CD4-positive, alpha-beta T cell (primary cell): ENCODE measurements at regions not wholly inside any gene's neighbourhood (a gene's known extent, or its start where the extent isn't known, plus 50 kb on each side); places are given as distances from the start of the nearest gene placed in this dataset.

Experiments used
- ATAC-seq: fragments of 200-7000 bp; cut with Tn5 transposase; one replicate; pipeline ENCODE4 v1.10.0; 2022; ENCODE audit warnings: mild to moderate bottlenecking; ENCODE audit not compliant: poor library complexity
- CTCF ChIA-PET: fragments of 350-600 bp; sonication (Branson Sonifier 250); formaldehyde crosslinking; loops from one replicate; lab custom pipeline; 2021; ENCODE audit warnings: antibody characterized with exemption, inconsistent platforms; lab: Charles Lee
- POLR2A ChIA-PET: fragments of 350-600 bp; sonication (Branson Sonifier 250); formaldehyde crosslinking; loops from one replicate; lab custom pipeline; 2021; ENCODE audit warnings: antibody characterized with exemption, inconsistent platforms; lab: Charles Lee
- DNase-seq, 14 experiments: peaks; one replicate each; pipeline ENCODE4 v3.0.0-alpha.2; 2013 to 2020; ENCODE audit warnings: mixed read lengths in 2 of 14
- H3K27ac ChIP-seq, 2 donors: one replicate each; pipeline versions ENCODE4 v1.5.1 to v1.7.0; 2013; ENCODE audit warnings: low read length in 2 of 2, low read depth in 1 of 2, mild to moderate bottlenecking in 1 of 2
- H3K27me3 ChIP-seq, 2 experiments: 1 replicate in 1 of 2; 2 replicates in 1 of 2; pipeline versions ENCODE4 v1.6.1 to v1.7.0; 2013; ENCODE audit warnings: low read length in 2 of 2, control low read depth in 1 of 2, mild to moderate bottlenecking in 1 of 2, moderate library complexity in 1 of 2; ENCODE audit not compliant: insufficient read depth in 2 of 2, control insufficient read depth in 1 of 2
- H3K36me3 ChIP-seq: one replicate; pipeline ENCODE4 v1.6.1; 2013; ENCODE audit warnings: low read length, control low read depth; ENCODE audit not compliant: insufficient read depth
- H3K4me1 ChIP-seq: one replicate; pipeline ENCODE4 v1.6.1; 2013; ENCODE audit warnings: low read length, control low read depth; ENCODE audit not compliant: insufficient read depth
- H3K4me3 ChIP-seq: one replicate; pipeline ENCODE4 v1.5.1; 2013; ENCODE audit warnings: mild to moderate bottlenecking, low read length, moderate library complexity
- H3K9me3 ChIP-seq, 2 experiments: 1 replicate in 1 of 2; 2 replicates in 1 of 2; pipeline versions ENCODE4 v1.6.1 to v1.7.0; 2013; ENCODE audit warnings: low read length in 2 of 2, mild to moderate bottlenecking in 2 of 2, control low read depth in 1 of 2, moderate library complexity in 1 of 2; ENCODE audit not compliant: control insufficient read depth in 1 of 2, insufficient read depth in 1 of 2
- H3K27ac Mint-ChIP-seq: one replicate; pipeline ENCODE4 v1.8.0; 2020; ENCODE audit warnings: mixed read lengths
- H3K27me3 Mint-ChIP-seq: one replicate; pipeline ENCODE4 v1.8.0; 2021; ENCODE audit warnings: mixed read lengths
- H3K36me3 Mint-ChIP-seq: one replicate; pipeline ENCODE4 v1.8.0; 2021; ENCODE audit warnings: low read depth, mixed read lengths
- H3K4me1 Mint-ChIP-seq: one replicate; pipeline ENCODE4 v1.8.0; 2021; ENCODE audit warnings: low read depth, mixed read lengths
- H3K4me3 Mint-ChIP-seq: one replicate; pipeline ENCODE4 v1.8.0; 2020; ENCODE audit warnings: mild to moderate bottlenecking, mixed read lengths
- H3K9me3 Mint-ChIP-seq: one replicate; pipeline ENCODE4 v1.8.0; 2020; ENCODE audit warnings: mixed read lengths
- intact Hi-C, 2 experiments: fragments of 100-400 bp; cut with DNase I in 1 of 2; cut with micrococcal nuclease in 1 of 2; formaldehyde crosslinking; loops; one replicate each; pipeline versions ENCODE4 v1.15.1 to v1.9.0; 2023 to 2025; cut with DNase I, micrococcal nuclease
- TF ChIP-seq, protein P1 (sequence below): fragments of 200-600 bp; IDR thresholded peaks from one replicate; pipeline ENCODE4 v1.8.0; 2022; ENCODE audit warnings: antibody characterized with exemption, mild to moderate bottlenecking

DNA sequence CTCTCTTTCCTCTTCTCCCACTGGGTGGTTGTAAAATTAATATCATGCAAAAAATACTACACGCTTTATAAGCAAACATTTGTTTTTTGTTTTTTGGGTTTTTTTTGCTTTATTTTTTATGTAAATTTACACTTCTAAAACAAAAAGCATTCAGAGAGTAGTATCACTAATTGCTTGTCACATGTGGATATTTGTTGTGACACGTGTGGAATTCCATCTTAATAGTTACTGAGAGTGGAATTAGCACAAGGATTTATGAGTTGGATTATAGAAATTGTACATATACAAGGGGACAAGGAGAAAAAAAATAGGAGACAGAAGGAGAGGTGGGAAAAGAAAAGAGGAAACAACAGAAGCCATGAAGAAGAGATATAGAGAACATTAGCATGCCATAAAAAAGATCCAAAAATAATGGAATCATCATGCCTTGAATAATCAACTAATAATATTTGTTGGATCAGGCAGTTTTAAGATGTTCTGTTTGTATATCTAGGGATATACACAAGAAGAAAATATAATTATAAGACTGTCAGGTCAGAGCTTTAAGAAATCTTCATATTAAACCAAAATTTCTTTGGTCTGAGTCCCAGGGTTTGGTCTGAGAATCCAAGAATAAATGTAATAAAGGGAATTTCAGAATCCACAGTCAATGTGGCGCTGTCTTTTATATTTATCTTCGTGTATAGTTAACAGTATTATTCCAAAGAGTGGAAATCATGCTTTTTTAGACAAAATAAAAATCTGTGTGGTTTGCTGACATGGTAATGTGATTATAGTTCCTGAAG, 98.5 kb upstream of the INTU start:
- Mint-ChIP-seq H3K27me3 (peaks cover 17% of the 10 kb centered on the region), H3K9me3 (peaks cover 8% of the 10 kb centered on the region), H3K4me1 (no peaks in the 10 kb centered on the region), H3K27ac (no peak overlapping the region), H3K36me3 (no peaks in the 10 kb centered on the region), H3K4me3 (no peak overlapping the region)
- DNase-seq (no peak), ATAC-seq (no peak)
- Histone ChIP-seq H3K27me3 (no peaks in the 10 kb centered on the region), H3K36me3 (no peaks in the 10 kb centered on the region), H3K4me1 (no peaks in the 10 kb centered on the region), H3K4me3 (no peak overlapping the region), H3K27ac (no peak overlapping the region), H3K9me3 (no peaks in the 10 kb centered on the region)
- ChIA-PET CTCF (no interaction called here), POLR2A (no interaction called here)
- intact Hi-C loops, result no loop called here
- TF ChIP-seq, protein P1, sequence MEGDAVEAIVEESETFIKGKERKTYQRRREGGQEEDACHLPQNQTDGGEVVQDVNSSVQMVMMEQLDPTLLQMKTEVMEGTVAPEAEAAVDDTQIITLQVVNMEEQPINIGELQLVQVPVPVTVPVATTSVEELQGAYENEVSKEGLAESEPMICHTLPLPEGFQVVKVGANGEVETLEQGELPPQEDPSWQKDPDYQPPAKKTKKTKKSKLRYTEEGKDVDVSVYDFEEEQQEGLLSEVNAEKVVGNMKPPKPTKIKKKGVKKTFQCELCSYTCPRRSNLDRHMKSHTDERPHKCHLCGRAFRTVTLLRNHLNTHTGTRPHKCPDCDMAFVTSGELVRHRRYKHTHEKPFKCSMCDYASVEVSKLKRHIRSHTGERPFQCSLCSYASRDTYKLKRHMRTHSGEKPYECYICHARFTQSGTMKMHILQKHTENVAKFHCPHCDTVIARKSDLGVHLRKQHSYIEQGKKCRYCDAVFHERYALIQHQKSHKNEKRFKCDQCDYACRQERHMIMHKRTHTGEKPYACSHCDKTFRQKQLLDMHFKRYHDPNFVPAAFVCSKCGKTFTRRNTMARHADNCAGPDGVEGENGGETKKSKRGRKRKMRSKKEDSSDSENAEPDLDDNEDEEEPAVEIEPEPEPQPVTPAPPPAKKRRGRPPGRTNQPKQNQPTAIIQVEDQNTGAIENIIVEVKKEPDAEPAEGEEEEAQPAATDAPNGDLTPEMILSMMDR, result no peak

DNA sequence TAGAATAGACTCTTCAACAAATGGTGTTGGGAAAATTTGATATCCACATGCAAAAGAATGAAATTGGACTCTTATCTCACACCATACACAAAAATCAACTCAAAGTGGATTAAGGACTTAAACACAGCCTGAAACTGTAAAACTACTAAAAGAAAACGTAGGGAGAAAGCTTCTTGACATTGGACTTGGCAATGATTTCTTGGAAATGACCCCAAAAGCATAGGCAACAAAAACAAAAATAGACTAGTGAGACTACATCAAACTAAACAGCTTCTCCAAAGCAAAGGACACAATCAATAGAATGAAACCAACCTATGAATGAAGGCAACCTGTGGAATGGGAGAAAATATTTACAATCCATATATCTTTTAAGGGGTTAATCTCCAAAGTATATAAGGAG, 94.7 kb upstream of the INTU start:
- Histone ChIP-seq H3K27me3 (no peaks in the 10 kb centered on the region), H3K36me3 (no peaks in the 10 kb centered on the region), H3K4me1 (no peaks in the 10 kb centered on the region), H3K27ac (no peak overlapping the region), H3K9me3 (no peaks in the 10 kb centered on the region), H3K4me3 (no peak overlapping the region)
- ChIA-PET POLR2A (no interaction called here), CTCF (no interaction called here)
- TF ChIP-seq, protein P1, result no peak
- Mint-ChIP-seq H3K9me3 (peaks cover 4% of the 10 kb centered on the region), H3K27me3 (peaks cover 37% of the 10 kb centered on the region), H3K27ac (no peak overlapping the region), H3K4me1 (no peaks in the 10 kb centered on the region), H3K36me3 (no peaks in the 10 kb centered on the region), H3K4me3 (no peak overlapping the region)
- intact Hi-C loops, result no loop called here
- ATAC-seq (no peak), DNase-seq (no peak)

DNA sequence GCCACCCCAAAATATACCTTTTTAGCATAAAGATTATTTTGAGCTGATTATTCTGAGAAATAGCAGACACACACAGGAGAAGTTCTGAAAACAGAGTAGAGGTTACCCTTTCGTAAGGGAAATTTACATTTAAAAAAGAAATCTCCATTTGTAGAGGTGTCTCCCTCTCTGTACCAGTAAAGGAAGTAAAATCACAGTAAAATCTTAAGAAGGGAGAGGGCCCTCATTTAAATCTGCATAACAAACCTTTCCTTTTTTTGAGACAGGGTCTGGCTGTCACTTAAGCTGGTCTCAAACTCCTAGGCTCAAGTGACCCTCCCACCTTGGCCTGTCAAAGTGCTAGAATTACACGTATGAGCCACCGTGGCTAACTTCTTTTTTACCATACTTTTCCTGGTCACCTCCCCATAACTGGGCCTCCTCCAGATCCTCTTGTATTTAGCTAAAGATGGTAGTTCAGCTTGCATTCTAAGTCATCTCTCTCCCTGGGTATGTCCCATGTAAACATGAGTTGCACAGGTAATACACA, 92.2 kb upstream of the INTU start:
- H3K9me3 ChIP-seq, result no peaks in the 10 kb centered on the region
- CTCF ChIA-PET, result no interaction called here
- no peaks in the 10 kb centered on the region for H3K27me3 ChIP-seq
- no peak overlapping the region for H3K4me3 Mint-ChIP-seq
- H3K36me3 ChIP-seq, result no peaks in the 10 kb centered on the region
- H3K4me3 ChIP-seq, result no peak overlapping the region
- ATAC-seq (no peak), DNase-seq (no peak)
- H3K27me3 Mint-ChIP-seq, result peaks cover 28% of the 10 kb centered on the region
- POLR2A ChIA-PET, result no interaction called here
- H3K9me3 Mint-ChIP-seq, result no peaks in the 10 kb centered on the region
- no peaks in the 10 kb centered on the region for H3K36me3 Mint-ChIP-seq
- no peaks in the 10 kb centered on the region for H3K4me1 Mint-ChIP-seq
- H3K27ac ChIP-seq, result no peak overlapping the region
- TF ChIP-seq, protein P1, result no peak
- no peak overlapping the region for H3K27ac Mint-ChIP-seq
- H3K4me1 ChIP-seq, result no peaks in the 10 kb centered on the region
- intact Hi-C loops, result no loop called here
